ENCODE measurements at regions not wholly inside any gene's neighbourhood (a gene's known extent, or its start where the extent isn't known, plus 50 kb on each side); places are given as distances from the start of the nearest gene placed in this dataset.
A peak's percentile ranks its signal among the peaks of the same experiment; 100 is the strongest.

- TF ChIP-seq, protein P1, sequence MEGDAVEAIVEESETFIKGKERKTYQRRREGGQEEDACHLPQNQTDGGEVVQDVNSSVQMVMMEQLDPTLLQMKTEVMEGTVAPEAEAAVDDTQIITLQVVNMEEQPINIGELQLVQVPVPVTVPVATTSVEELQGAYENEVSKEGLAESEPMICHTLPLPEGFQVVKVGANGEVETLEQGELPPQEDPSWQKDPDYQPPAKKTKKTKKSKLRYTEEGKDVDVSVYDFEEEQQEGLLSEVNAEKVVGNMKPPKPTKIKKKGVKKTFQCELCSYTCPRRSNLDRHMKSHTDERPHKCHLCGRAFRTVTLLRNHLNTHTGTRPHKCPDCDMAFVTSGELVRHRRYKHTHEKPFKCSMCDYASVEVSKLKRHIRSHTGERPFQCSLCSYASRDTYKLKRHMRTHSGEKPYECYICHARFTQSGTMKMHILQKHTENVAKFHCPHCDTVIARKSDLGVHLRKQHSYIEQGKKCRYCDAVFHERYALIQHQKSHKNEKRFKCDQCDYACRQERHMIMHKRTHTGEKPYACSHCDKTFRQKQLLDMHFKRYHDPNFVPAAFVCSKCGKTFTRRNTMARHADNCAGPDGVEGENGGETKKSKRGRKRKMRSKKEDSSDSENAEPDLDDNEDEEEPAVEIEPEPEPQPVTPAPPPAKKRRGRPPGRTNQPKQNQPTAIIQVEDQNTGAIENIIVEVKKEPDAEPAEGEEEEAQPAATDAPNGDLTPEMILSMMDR (IDR thresholded peaks at IDR 0.05; ENCODE audit: low read depth, low read length), result no peak
- ChIA-PET CTCF (no interaction called here), POLR2A (interaction anchor here (0.5 kb wide), 1 partner anchor 278 kb away, joined by 3 read pairs; no protein-coding TSS in a partner anchor)
- Histone ChIP-seq H3K4me3 (ENCODE audit: low read depth, low read length) (no peak overlapping the region), H3K27ac (ENCODE audit: low read depth, low read length) (no peak overlapping the region), H3K27me3 (ENCODE audit: control insufficient read depth, insufficient read depth, low read length) (no peaks in the 10 kb centered on the region), H3K9me3 (ENCODE audit: control insufficient read depth, insufficient read depth, low read length) (no peaks in the 10 kb centered on the region)
- DNase-seq (ENCODE audit: low read depth, low spot score), result peak; percentile 4
Observed at GRCh38 chr3:177300039-177300833, 103.0 kb upstream of the TBL1XR1 start.

- Histone ChIP-seq H3K9me3 (ENCODE audit: control insufficient read depth, insufficient read depth, low read length) (no peaks in the 10 kb centered on the region), H3K27ac (ENCODE audit: low read depth, low read length) (no peak overlapping the region), H3K4me3 (ENCODE audit: low read depth, low read length) (no peak overlapping the region), H3K27me3 (ENCODE audit: control insufficient read depth, insufficient read depth, low read length) (no peaks in the 10 kb centered on the region)
- DNase-seq (ENCODE audit: low read depth, low spot score), result no peak
- POLR2A ChIA-PET, result no interaction called here
- CTCF ChIA-PET, result no interaction called here
- TF ChIP-seq, protein P1 (IDR thresholded peaks at IDR 0.05; ENCODE audit: low read depth, low read length), result no peak
Observed at GRCh38 chr3:177300842-177301241, 103.6 kb upstream of the TBL1XR1 start.

- no peak overlapping the region for H3K27ac ChIP-seq (ENCODE audit: low read depth, low read length)
- CTCF ChIA-PET, result interaction anchor here (0.6 kb wide), 1 partner anchor 88 kb away, joined by 6 read pairs; no protein-coding TSS in a partner anchor
- peaks cover 9% of the 10 kb centered on the region for H3K9me3 ChIP-seq (ENCODE audit: control insufficient read depth, insufficient read depth, low read length)
- H3K4me3 ChIP-seq (ENCODE audit: low read depth, low read length), result no peak overlapping the region
- H3K27me3 ChIP-seq (ENCODE audit: control insufficient read depth, insufficient read depth, low read length), result no peaks in the 10 kb centered on the region
- no peak for DNase-seq (ENCODE audit: low read depth, low spot score)
- POLR2A ChIA-PET, result no interaction called here
- TF ChIP-seq, protein P1 (IDR thresholded peaks at IDR 0.05; ENCODE audit: low read depth, low read length), result no peak
Observed at GRCh38 chr3:177306252-177306651, 109.0 kb upstream of the TBL1XR1 start.

GRCh38 chr3:177307391-177307790 lies 110.1 kb upstream of the TBL1XR1 start:
- POLR2A ChIA-PET, result no interaction called here
- TF ChIP-seq, protein P1 (IDR thresholded peaks at IDR 0.05; ENCODE audit: low read depth, low read length), result no peak
- no peaks in the 10 kb centered on the region for H3K27me3 ChIP-seq (ENCODE audit: control insufficient read depth, insufficient read depth, low read length)
- H3K27ac ChIP-seq (ENCODE audit: low read depth, low read length), result no peak overlapping the region
- CTCF ChIA-PET, result no interaction called here
- H3K4me3 ChIP-seq (ENCODE audit: low read depth, low read length), result no peak overlapping the region
- no peak for DNase-seq (ENCODE audit: low read depth, low spot score)
- H3K9me3 ChIP-seq (ENCODE audit: control insufficient read depth, insufficient read depth, low read length), result peaks cover 9% of the 10 kb centered on the region

DNA sequence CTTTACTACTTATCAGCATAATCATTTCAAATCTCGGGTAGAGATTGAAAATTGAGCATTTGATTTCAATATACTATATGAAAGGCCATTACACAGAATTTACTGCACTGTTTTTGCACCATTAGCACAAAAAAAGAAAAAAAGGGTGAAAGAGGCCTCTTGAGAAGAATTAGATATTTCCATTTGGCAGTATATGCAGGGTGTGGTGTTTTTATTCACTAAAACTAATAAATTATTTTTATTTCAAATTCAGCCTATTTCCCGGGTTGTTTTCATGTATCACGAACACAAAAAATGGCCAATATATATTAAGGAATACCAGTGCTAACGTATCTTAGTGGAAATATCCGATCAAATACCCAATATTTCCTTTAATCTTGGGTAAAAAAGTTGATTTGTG lies 110.5 kb upstream of the TBL1XR1 start:
- no peak overlapping the region for H3K4me3 ChIP-seq (ENCODE audit: low read depth, low read length)
- H3K9me3 ChIP-seq (ENCODE audit: control insufficient read depth, insufficient read depth, low read length), result peaks cover 9% of the 10 kb centered on the region
- ChIA-PET POLR2A (no interaction called here), CTCF (no interaction called here)
- no peak overlapping the region for H3K27ac ChIP-seq (ENCODE audit: low read depth, low read length)
- no peak for DNase-seq (ENCODE audit: low read depth, low spot score)
- no peaks in the 10 kb centered on the region for H3K27me3 ChIP-seq (ENCODE audit: control insufficient read depth, insufficient read depth, low read length)
- TF ChIP-seq, protein P1 (IDR thresholded peaks at IDR 0.05; ENCODE audit: low read depth, low read length), result no peak
